ENCODE measurements at regions not wholly inside any gene's neighbourhood (a gene's known extent, or its start where the extent isn't known, plus 50 kb on each side); places are given as distances from the start of the nearest gene placed in this dataset.
A peak's percentile ranks its signal among the peaks of the same experiment; 100 is the strongest.

DNA sequence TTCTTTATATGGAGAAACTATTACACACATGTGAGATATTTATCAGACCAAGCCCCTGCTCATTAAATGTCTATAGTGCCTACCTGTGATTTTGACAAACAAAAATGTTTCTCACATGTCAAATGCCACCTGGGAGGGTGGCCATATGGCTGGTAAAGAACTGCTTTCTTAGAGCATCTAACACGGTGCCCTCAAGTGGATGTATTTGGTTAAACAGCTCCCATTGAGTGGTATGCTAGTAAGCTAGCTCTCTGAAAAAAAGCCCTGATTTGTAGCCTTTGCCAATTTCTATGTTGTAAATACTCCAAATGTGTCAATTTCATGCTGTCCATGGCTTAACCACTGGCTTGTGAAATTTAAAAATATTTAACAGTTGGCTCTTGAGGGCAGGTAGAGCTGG is 94.6 kb downstream of the PMAIP1 start:
- TF ChIP-seq, protein P1, sequence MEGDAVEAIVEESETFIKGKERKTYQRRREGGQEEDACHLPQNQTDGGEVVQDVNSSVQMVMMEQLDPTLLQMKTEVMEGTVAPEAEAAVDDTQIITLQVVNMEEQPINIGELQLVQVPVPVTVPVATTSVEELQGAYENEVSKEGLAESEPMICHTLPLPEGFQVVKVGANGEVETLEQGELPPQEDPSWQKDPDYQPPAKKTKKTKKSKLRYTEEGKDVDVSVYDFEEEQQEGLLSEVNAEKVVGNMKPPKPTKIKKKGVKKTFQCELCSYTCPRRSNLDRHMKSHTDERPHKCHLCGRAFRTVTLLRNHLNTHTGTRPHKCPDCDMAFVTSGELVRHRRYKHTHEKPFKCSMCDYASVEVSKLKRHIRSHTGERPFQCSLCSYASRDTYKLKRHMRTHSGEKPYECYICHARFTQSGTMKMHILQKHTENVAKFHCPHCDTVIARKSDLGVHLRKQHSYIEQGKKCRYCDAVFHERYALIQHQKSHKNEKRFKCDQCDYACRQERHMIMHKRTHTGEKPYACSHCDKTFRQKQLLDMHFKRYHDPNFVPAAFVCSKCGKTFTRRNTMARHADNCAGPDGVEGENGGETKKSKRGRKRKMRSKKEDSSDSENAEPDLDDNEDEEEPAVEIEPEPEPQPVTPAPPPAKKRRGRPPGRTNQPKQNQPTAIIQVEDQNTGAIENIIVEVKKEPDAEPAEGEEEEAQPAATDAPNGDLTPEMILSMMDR (conservative IDR thresholded peaks at IDR 0.05; ENCODE audit: low read depth, low read length): peak; percentile 43
- H3K4me2 ChIP-seq: no peak overlapping the region
- H3K4me1 ChIP-seq (ENCODE audit: low read depth, poor library complexity, severe bottlenecking): no peaks in the 10 kb centered on the region
- no peaks in the 10 kb centered on the region for H3K27me3 ChIP-seq (ENCODE audit: insufficient read depth, low read depth)
- H3K9ac ChIP-seq: no peak overlapping the region
- no peaks in the 10 kb centered on the region for H3K36me3 ChIP-seq (ENCODE audit: insufficient read depth)
- H4K20me1 ChIP-seq (ENCODE audit: insufficient read depth): no peaks in the 10 kb centered on the region
- no peaks in the 10 kb centered on the region for H3K79me2 ChIP-seq (ENCODE audit: insufficient read depth, low read depth)
- H3K4me3 ChIP-seq (IDR thresholded peaks at IDR 0.05; ENCODE audit: insufficient read depth, low read depth, low read length): no peak overlapping the region
- no peak overlapping the region for H2AFZ ChIP-seq (ENCODE audit: low read depth)
- H3K27ac ChIP-seq: no peak overlapping the region

DNA sequence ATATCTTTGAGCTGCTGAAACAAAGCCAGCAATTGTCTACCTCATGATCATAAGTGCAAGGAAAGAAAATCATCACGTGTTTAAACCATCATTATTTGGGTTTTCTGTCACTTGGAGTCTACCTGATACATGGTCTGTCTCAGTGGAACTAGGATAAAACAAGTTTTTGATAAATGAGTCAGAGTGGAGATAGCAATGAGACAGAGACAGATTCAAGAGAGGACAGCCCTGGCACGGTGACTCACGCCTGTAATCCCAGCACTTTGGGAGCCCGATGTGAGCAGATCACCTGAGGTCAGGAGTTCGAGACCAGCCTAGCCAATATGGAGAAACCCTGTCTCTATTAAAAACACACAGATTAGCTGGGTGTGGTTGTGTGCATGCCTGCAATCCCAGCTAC is 93.8 kb downstream of the PMAIP1 start:
- no peak overlapping the region for H3K27ac ChIP-seq
- no peaks in the 10 kb centered on the region for H3K27me3 ChIP-seq (ENCODE audit: insufficient read depth, low read depth)
- H3K4me3 ChIP-seq (IDR thresholded peaks at IDR 0.05; ENCODE audit: insufficient read depth, low read depth, low read length): no peak overlapping the region
- no peak overlapping the region for H2AFZ ChIP-seq (ENCODE audit: low read depth)
- no peak overlapping the region for H3K4me2 ChIP-seq
- no peak overlapping the region for H3K9ac ChIP-seq
- no peaks in the 10 kb centered on the region for H4K20me1 ChIP-seq (ENCODE audit: insufficient read depth)
- H3K36me3 ChIP-seq (ENCODE audit: insufficient read depth): no peaks in the 10 kb centered on the region
- TF ChIP-seq, protein P1 (conservative IDR thresholded peaks at IDR 0.05; ENCODE audit: low read depth, low read length): no peak
- H3K4me1 ChIP-seq (ENCODE audit: low read depth, poor library complexity, severe bottlenecking): no peaks in the 10 kb centered on the region
- H3K79me2 ChIP-seq (ENCODE audit: insufficient read depth, low read depth): no peaks in the 10 kb centered on the region

DNA sequence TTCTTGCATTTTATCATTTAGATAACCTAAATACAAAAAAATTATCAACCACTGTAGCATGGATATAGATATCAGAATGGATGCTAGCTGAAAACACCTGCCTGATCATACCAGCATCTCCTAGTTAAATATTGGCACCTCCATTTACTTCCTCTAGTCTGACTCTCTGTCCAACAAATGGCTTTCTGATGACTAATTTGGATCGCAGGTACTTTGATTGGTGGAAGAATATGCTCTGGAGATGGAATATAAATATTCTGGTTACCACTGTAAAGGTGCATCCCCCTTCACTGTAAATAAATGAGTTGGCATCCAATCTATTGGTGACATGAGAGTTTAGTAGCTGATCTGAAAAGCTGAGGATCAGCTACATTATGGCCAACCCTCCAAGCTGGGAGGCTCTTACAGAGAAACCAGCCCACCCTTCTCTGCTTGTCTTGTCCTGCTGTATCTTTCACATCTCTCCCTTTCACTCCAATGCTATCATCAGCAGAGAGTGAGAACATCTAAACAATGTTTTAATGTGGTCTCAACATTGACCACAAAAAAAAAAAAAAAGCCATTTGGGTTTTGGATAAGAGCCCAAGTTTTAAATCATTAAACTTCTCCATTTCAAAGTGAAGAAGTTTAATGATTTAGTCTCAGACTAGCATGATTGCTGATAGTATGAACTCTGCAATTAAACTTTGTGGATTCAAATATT is 90.5 kb downstream of the PMAIP1 start:
- no peak overlapping the region for H3K4me3 ChIP-seq (IDR thresholded peaks at IDR 0.05; ENCODE audit: insufficient read depth, low read depth, low read length)
- H3K4me2 ChIP-seq: no peak overlapping the region
- no peaks in the 10 kb centered on the region for H3K27me3 ChIP-seq (ENCODE audit: insufficient read depth, low read depth)
- no peak overlapping the region for H2AFZ ChIP-seq (ENCODE audit: low read depth)
- H3K79me2 ChIP-seq (ENCODE audit: insufficient read depth, low read depth): no peaks in the 10 kb centered on the region
- TF ChIP-seq, protein P1 (conservative IDR thresholded peaks at IDR 0.05; ENCODE audit: low read depth, low read length): no peak
- no peaks in the 10 kb centered on the region for H4K20me1 ChIP-seq (ENCODE audit: insufficient read depth)
- no peak overlapping the region for H3K9ac ChIP-seq
- H3K27ac ChIP-seq: no peak overlapping the region
- H3K4me1 ChIP-seq (ENCODE audit: low read depth, poor library complexity, severe bottlenecking): no peaks in the 10 kb centered on the region
- H3K36me3 ChIP-seq (ENCODE audit: insufficient read depth): no peaks in the 10 kb centered on the region

DNA sequence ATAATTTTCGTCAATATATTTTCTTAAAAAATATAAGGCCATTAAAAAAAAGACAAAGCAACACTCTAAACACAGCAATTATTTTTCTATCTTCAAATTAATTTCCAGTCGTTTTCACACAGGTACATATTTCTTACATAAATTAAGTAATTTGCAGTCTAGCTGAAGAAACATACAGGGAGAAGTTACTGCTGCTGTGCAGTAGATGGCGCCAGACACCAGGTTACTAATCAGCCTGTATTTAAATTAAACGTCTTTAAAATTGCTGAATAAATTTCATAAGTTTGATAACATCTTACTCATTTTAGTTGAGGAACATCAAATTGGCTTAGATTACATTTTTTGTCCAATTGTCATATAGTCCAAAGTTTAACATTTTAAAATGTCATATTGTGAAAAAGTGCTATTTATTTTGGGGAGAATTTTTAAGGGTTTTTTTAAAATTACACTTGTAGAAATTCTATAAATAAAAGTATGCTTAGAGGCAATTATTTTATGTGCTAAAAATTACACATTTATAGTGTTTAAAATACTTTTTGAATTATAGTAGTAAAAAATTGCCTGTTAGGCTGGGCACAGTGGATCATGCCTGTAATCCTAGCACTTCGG is 88.4 kb downstream of the PMAIP1 start:
- no peak overlapping the region for H3K4me2 ChIP-seq
- no peak overlapping the region for H3K4me3 ChIP-seq (IDR thresholded peaks at IDR 0.05; ENCODE audit: insufficient read depth, low read depth, low read length)
- H3K36me3 ChIP-seq (ENCODE audit: insufficient read depth): no peaks in the 10 kb centered on the region
- no peaks in the 10 kb centered on the region for H3K79me2 ChIP-seq (ENCODE audit: insufficient read depth, low read depth)
- H3K27ac ChIP-seq: no peak overlapping the region
- H3K27me3 ChIP-seq (ENCODE audit: insufficient read depth, low read depth): no peaks in the 10 kb centered on the region
- no peak overlapping the region for H2AFZ ChIP-seq (ENCODE audit: low read depth)
- TF ChIP-seq, protein P1 (conservative IDR thresholded peaks at IDR 0.05; ENCODE audit: low read depth, low read length): peak; percentile 100
- no peak overlapping the region for H3K9ac ChIP-seq
- no peaks in the 10 kb centered on the region for H3K4me1 ChIP-seq (ENCODE audit: low read depth, poor library complexity, severe bottlenecking)
- H4K20me1 ChIP-seq (ENCODE audit: insufficient read depth): no peaks in the 10 kb centered on the region
